ENCODE measurements at regions not wholly inside any gene's neighbourhood (a gene's known extent, or its start where the extent isn't known, plus 50 kb on each side); places are given as distances from the start of the nearest gene placed in this dataset.
"Not testable (repeated sequence)": the region's sequence is repeated elsewhere in the genome, so short reads cannot be mapped to it uniquely, and the experiment has no call there.

DNA sequence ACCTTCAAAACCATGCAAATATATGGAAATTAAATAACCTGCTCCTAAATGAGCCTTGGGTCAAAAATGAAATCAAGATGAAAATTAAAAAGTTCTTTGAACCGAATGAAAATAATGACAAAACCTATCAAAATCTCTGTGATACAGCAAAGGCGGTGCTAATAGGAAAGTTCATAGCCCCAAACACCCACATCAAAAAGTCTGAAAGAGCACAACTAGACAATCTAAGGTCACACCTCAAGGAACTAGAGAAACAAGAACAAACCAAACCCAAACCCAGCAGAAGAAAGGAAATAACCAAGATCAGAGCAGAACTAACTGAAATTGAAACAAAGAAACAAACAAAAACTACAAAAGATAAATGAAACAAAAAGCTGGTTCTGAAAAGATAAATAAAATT lies 477.7 kb upstream of the ARHGEF26 start:
- DNase-seq (ENCODE audit: low read depth, low spot score); FAIRE-seq; intact Hi-C loops (cut with micrococcal nuclease; ENCODE audit: unreplicated experiment): not testable (repeated sequence)

DNA sequence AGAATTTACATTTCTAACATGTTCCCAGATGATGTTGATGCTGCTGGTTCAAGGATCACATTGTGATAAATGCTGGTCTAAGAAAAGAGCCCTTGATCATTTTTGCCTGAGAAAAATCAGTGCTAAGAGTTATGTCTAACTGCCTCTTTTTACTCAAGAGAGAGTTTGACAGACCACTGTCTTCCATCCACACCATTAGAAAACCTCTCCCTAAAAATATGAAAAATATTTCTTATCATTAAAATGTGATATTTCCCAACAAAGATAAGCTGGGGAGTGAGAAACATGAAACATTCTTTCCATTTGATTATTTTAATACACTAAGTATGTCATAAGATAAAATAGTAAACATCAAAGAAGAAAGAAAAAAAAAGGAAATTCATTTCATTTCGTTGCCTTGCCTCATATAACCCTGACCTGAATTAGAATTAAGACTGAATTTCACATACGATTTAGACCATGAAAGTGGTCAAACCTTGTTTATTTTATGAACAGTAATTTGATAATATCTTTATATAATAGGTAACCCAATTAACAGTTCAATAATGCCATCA lies 471.8 kb upstream of the ARHGEF26 start:
- no peak for ATAC-seq
- H3K36me3 ChIP-seq (ENCODE audit: control insufficient read depth in 2 of 2, insufficient read depth in 2 of 2, low read length in 1 of 2): no peaks in the 10 kb centered on the region
- no peak for FAIRE-seq
- intact Hi-C loops (cut with micrococcal nuclease; ENCODE audit: unreplicated experiment) (no loop called here), in situ Hi-C loops (cut with MboI) (no loop called here)
- no peak overlapping the region for H3K27ac ChIP-seq (ENCODE audit: control insufficient read depth, insufficient read depth)
- ChIA-PET CTCF (no interaction called here), RAD21 (ENCODE audit: unreplicated experiment) (no interaction called here), POLR2A (no interaction called here), SMC1A (ENCODE audit: uncharacterized antibody, unreplicated experiment) (no interaction called here)
- no peaks in the 10 kb centered on the region for H3K27me3 ChIP-seq (replicated peaks in 1 of 2; ENCODE audit: control insufficient read depth in 2 of 2, insufficient read depth in 2 of 2, low read length in 1 of 2)
- no peak overlapping the region for H3K9ac ChIP-seq (ENCODE audit: control insufficient read depth, insufficient read depth, low read length)
- H4K20me1 ChIP-seq (ENCODE audit: control insufficient read depth, insufficient read depth): no peaks in the 10 kb centered on the region
- H3K4me2 ChIP-seq (ENCODE audit: control insufficient read depth, insufficient read depth): no peak overlapping the region
- H3K79me2 ChIP-seq (ENCODE audit: control insufficient read depth, insufficient read depth, low read length): no peaks in the 10 kb centered on the region
- H3K4me3 ChIP-seq: no peak overlapping the region
- WGBS (ENCODE audit: insufficient coverage, insufficient replicate concordance, low lambda C conversion rate, missing lambda C conversion rate): 23% methylated on average over 2 of the region's 2 CpGs
- H3K9me3 ChIP-seq (replicated peaks; ENCODE audit: control insufficient read depth, insufficient read depth, low read length): no peaks in the 10 kb centered on the region
- H3K4me1 ChIP-seq (ENCODE audit: control insufficient read depth, insufficient read depth, low read length): no peaks in the 10 kb centered on the region
- no peak overlapping the region for H2AFZ ChIP-seq (ENCODE audit: control insufficient read depth, low read depth, low read length)
- DNase-seq (ENCODE audit: low read depth, low spot score): no peak
- BruUV-seq (replicated peaks): no TSS peak
- TF ChIP-seq ZNF24 (IDR thresholded peaks at IDR 0.05) (no peak), SPI1 (IDR thresholded peaks at IDR 0.05; ENCODE audit: borderline replicate concordance, insufficient read depth, low read depth, low read length) (no peak), ZNF207 (IDR thresholded peaks at IDR 0.05; ENCODE audit: borderline replicate concordance) (no peak), ETV6 (conservative IDR thresholded peaks at IDR 0.05 in 1 of 2, IDR thresholded peaks at IDR 0.05 in 1 of 2; ENCODE audit: borderline replicate concordance in 1 of 2, low read depth in 1 of 2) (no peak), RBBP5 (conservative IDR thresholded peaks at IDR 0.05) (no peak), EGR1 (IDR thresholded peaks at IDR 0.05; ENCODE audit: borderline replicate concordance in 1 of 2, low read depth in 2 of 2, low read length in 2 of 2) (no peak), CREM (IDR thresholded peaks at IDR 0.05; ENCODE audit: low read depth) (no peak), MEF2B (IDR thresholded peaks at IDR 0.05; ENCODE audit: partially characterized antibody, poor library complexity, severe bottlenecking) (no peak), EED (IDR thresholded peaks at IDR 0.05; ENCODE audit: low read depth) (no peak), E2F4 (IDR thresholded peaks at IDR 0.05; ENCODE audit: low read depth, low read length) (no peak), TBL1XR1 (IDR thresholded peaks at IDR 0.05; ENCODE audit: low read depth, low read length) (no peak), NR2C2 (IDR thresholded peaks at IDR 0.05; ENCODE audit: borderline replicate concordance, control insufficient read depth, insufficient read length, low read depth) (no peak), RCOR1 (conservative IDR thresholded peaks at IDR 0.05; ENCODE audit: low read depth, low read length) (no peak), RAD21 (IDR thresholded peaks at IDR 0.05; ENCODE audit: insufficient read depth, low read depth, low read length) (no peak), MXI1 (IDR thresholded peaks at IDR 0.05; ENCODE audit: low read depth, low read length) (no peak)
- TF ChIP-seq, protein P1, sequence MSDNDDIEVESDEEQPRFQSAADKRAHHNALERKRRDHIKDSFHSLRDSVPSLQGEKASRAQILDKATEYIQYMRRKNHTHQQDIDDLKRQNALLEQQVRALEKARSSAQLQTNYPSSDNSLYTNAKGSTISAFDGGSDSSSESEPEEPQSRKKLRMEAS (IDR thresholded peaks at IDR 0.05; ENCODE audit: low read depth, low read length): no peak

More for the DNA sequence above, 477.7 kb upstream of the ARHGEF26 start:
- H3K79me2 ChIP-seq (ENCODE audit: control insufficient read depth, insufficient read depth, low read length); H3K4me2 ChIP-seq (ENCODE audit: control insufficient read depth, insufficient read depth); H3K36me3 ChIP-seq (ENCODE audit: control insufficient read depth in 2 of 2, insufficient read depth in 2 of 2, low read length in 1 of 2); in situ Hi-C loops (cut with MboI); RAD21 ChIA-PET (ENCODE audit: unreplicated experiment); H3K9me3 ChIP-seq (replicated peaks; ENCODE audit: control insufficient read depth, insufficient read depth, low read length); POLR2A ChIA-PET; H3K9ac ChIP-seq (ENCODE audit: control insufficient read depth, insufficient read depth, low read length); ATAC-seq; H3K27ac ChIP-seq (ENCODE audit: control insufficient read depth, insufficient read depth); H3K4me1 ChIP-seq (ENCODE audit: control insufficient read depth, insufficient read depth, low read length); SMC1A ChIA-PET (ENCODE audit: uncharacterized antibody, unreplicated experiment); H4K20me1 ChIP-seq (ENCODE audit: control insufficient read depth, insufficient read depth); CTCF ChIA-PET; BruUV-seq (replicated peaks); H3K4me3 ChIP-seq; H3K27me3 ChIP-seq (replicated peaks in 1 of 2; ENCODE audit: control insufficient read depth in 2 of 2, insufficient read depth in 2 of 2, low read length in 1 of 2); H2AFZ ChIP-seq (ENCODE audit: control insufficient read depth, low read depth, low read length): not testable (repeated sequence)
- 0% methylated on average over 2 of the region's 2 CpGs for WGBS (ENCODE audit: insufficient coverage, insufficient replicate concordance, low lambda C conversion rate, missing lambda C conversion rate)

Measured in GM12878 (cell line).